IPS DF 19.7 (cell line): ENCODE measurements at regions not wholly inside any gene's neighbourhood (a gene's known extent, or its start where the extent isn't known, plus 50 kb on each side); places are given as distances from the start of the nearest gene placed in this dataset.

Experiments
- DNase-seq: peaks from one replicate; pipeline ENCODE4 v3.0.0-alpha.2; 2013; ENCODE audit warnings: low read depth, low spot score

DNA sequence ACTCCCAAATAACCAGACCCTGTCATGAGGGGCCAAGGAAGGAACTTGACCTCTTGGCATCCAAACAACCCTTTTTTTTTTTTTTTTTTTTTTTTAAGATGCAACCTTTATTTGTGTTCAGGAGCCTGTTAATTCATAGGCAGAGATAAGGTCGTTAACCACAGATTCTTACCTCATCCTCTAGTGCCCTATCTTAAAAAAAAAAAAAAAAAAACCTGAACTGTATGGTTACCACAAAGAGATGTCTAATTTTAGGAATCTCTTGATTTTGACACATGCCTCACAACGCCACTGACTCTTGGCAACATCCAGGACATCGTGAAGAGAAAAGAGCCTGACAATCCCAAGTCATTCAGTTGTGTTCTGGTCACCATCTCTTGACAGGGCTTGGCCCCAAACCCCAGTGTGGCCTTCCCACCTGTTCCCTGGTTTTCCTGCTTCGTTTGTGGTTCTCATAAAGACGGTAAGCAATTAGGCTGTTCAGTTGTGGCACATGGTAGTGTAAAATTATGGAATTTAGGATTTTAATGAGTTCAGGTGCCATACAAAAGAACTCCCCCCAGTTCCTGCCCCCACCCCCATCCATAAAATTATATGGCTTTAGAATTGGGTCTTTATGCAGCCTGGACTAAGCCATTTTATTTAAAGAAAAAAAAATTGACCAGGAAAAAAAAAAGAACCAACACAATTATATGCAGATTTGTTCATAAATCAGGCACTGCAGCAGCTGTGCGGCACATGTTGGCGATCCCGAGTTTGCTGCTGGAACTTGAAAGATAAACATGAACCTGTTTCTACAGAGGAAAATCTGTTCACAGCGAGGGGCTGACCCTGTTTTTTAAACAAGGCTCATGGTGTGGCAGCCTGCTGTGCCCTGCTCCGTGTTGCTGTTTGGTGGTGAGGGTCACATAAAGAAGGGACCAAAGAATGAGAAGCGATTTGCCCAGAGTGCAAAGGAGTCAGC lies 267.8 kb upstream of the CLINT1 start:
- DNase-seq: no peak

DNA sequence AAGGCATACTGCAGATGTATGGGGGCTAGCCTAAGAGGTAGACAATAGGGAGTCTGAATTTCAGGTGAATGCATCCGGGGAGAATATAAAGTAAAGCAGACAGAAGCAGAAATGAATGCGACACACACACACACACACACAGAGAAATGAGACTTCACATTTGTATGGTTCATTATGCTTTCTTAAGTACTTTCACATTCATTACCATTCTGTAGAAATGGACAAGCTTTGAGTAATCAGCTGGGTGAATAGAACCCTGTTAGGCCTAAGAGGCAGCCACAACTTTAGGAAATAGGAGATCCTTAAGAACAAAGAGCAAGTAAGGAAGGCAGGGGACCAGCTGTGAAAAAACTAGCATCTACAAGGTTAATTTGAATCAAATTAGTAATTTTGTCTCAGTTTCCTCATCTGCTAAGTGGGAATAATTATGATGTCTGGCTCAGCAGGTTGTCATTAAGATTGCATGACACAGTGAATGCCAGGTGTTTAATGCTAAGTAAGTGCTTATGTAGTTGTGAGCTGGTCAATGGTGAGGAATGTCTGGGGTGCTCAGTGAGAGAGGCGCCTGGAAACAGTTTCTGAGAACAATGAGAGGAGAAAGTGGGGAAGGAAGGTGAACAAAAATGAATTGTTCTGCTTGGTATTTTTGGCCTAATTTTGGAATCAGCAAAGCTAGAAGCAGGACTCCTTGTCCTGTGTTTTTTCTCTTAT lies 265.8 kb upstream of the CLINT1 start:
- no peak for DNase-seq

DNA sequence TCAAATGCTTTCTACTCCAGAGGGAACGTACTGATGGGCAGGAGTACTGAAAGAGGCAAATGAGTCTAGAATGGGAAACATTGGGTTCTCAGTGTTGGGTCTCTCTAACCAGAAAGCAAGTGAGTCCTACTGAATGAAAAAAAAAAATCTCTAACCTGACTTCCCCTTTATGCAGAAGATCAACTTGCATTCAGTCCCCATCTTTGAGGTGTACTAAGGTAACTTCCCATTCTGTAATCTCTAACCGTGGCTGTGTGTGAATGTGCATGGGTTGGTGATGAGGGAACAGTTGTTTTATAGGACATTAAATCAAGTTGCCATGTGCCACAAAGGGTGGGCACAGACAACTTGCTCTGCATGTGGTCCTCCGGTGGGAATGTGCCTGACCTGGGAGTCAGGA lies 264.6 kb upstream of the CLINT1 start:
- DNase-seq: no peak

DNA sequence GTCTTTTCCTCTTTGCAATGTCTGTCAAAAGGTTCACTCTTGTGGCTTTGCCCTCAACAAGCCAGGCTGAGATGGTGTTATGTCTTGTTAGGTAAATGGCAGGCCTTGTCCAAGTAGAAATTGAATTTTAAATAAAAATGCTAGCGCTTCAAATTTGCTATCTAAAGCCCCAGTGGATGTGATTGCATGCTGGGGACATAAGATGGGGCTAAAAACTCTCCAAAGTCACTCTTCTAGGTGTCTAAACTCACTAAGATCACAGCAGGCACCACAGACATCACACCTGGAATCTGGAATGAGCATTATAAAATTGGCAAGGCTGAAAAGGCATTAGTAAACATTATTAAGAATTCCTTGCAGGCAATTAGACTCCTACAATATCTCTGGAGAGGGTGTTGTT lies 262.7 kb upstream of the CLINT1 start:
- DNase-seq: no peak

DNA sequence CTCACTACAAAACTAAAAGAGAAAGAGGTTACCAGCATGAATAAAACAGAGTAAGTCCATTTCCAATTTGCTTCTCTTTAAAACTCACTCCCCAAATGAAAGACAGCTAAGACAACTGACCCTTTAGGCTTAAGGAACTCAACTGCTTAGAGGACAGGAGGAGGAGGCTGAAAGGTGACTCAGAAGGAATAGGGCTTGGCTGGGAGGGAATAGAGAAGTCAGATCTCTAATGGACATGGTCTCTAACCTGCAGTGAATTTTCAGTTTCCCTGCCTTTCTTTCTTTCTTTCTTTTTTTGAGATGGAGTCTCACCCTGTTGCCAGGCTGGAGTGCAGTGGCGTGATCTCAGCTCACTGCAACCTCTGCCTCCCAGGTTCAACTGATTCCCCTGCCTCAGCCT lies 261.8 kb upstream of the CLINT1 start:
- no peak for DNase-seq

DNA sequence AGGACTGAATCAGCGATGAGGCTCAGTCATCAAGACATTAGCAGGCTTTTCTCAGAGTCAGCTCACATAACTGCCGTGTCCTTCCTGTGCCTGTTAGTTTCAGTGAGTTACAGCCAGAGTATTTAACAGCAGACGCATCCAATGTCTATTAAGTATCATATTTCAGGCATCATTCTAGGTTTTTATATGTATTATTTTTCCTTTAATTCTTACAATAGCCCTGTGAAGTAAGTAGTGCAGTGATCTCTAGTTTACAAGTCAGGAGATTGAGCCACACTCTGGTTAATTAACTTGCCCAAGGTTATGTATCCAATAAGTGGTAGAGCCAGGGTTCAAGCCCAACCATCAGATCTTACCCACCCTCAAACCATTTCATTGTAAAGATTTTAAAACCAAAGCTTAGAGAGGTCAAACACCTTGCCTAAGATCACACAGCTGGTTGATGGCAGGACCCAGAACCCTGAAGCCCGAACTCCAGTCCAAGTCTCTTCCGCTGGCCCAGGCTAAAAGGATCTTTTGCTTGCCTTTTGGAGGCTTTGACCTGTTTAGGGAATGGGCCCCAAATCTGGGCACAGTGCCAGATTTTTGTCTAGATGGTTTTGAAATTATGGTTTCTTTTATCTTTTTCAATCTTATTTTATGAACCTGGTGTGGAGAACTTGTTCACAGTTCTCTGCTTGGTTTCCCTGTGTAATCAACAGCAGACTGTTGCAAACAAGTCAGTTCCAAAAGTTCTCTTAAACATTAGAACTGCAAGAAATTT lies 261.2 kb upstream of the CLINT1 start:
- no peak for DNase-seq

DNA sequence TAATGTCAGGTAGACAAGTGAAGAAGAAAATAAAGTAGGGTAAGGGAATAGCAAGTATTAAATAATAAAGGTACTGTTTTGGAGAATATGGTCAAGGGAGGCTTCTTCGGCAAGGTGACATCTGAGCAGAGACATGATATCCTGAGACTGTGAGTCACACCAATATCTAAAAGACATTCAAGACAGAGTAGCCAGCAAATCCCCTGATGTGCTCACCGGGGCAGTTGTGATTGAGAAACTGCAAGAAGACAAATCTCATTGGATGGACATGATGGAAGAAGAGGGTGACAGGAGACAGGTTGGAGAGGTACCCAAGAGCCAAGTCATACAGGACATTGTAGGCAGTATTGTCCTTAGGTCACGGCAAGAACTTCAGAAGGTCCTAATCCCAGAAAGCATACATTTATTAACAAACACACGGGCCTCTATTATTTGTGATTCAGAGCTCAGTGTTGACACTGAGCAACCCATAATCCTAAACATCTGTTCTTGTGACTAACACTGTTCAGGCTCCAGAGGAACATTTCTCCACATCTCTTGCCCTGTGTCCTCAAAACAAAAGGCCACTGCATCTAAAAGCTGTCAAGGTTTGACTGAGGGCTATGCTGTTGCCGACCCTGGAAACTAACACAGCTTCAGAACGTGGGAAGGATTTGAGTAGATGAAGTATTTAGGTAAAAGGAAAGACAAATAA lies 258.7 kb upstream of the CLINT1 start:
- no peak for DNase-seq

DNA sequence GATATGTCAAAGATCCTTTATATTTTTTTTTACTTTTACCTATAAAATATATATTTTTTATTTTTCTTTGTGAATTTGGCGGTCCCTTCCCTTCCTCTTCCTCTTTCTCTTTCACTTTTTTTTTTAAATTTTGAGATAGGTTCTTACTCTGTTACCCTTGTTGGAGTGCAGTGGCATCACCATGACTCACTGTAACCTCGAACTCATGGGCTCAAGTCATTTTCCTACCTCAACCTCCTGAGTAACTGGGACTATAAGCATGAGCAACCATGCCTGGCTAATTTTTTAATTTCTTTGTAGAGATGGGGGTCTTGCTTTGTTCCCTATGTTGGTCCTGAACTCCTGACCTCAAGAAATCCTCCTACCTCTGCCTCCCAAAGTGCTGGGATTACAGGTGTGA lies 258.0 kb upstream of the CLINT1 start:
- no peak for DNase-seq

DNA sequence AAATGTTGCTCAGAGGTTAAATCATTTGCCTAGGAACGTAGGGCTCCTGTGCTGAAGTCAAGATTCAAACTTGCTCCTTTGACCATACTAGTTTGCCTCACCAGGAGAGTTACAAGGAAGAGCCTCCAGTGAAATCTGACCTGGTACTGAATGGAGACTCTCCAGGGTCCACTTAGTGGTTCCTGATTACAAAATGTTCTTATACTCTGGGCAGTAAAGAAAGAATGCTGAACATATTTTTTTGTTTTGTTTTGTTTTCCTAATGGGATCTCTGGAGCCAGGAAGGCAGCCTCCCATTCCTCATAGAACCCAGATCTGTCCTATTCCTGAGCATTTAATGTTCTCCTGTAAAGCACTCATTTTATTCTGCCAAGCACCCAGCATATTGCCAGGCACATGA lies 256.5 kb upstream of the CLINT1 start:
- DNase-seq: no peak

DNA sequence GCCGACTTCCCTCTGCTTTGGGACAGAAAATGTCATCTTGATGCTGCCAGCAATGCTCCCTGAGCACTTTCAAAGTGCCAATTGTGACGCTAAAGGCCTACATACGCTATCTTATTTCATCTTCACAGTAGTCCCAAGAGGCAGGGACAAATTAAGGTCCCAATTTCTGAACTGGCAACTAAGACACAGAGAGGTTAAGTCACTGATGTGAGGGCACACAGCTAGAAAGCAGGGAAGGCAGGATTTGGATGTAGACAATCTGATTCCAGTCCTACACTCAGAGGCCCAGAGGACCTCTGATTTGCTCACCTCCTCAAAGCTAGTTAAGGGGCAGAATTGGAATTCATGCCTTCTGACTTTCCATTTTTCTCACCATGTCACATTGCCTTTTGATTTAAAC lies 249.2 kb upstream of the CLINT1 start:
- no peak for DNase-seq

DNA sequence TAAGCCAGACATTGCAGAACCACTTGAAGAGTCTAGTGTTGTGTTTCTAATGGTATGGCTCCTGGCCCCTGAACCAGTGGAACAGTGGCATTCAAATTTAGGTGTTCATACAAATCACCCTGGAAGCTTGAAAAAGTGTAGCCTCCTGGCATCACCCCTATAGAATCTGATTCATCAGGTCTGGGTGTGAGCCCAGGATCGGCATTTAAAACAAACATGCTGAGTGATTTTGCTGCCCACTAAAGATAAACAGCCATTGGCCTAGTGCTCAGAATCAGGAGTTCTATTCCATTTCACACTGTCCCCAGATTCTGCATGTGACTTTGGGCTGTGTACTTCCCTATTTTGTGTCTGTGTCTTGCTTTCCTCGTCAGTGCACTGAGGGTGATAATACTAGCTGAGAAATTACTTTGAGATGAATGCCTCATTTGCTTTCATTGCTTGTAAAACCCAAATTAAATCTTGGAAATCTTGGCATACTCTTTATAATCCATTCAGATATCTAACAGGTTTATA lies 241.5 kb upstream of the CLINT1 start:
- no peak for DNase-seq

DNA sequence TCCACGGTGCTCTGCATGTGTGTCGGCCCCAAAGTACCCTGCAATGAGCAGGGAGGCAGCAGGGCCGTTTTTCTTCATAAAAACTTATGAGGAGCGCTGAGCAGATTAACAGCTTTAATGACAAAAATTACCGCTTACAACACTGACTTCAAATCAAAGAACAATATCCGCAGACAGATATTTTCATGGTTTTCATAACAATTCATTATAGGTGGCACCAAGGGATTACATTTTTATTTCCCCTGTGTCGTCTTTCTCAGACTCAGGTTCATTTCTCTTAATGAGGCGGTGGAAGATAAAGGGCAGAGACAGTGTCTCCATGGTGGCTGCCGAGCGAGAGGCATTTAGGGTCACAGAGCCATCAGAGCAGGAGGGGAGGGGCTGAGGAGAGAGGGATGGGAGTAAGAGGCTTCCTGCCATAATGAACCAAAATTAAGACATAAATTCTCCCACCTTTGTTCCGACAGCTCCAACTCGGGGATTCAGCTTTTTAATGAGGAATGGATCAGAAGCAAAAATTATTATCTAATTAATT lies 240.7 kb upstream of the CLINT1 start:
- DNase-seq: no peak

DNA sequence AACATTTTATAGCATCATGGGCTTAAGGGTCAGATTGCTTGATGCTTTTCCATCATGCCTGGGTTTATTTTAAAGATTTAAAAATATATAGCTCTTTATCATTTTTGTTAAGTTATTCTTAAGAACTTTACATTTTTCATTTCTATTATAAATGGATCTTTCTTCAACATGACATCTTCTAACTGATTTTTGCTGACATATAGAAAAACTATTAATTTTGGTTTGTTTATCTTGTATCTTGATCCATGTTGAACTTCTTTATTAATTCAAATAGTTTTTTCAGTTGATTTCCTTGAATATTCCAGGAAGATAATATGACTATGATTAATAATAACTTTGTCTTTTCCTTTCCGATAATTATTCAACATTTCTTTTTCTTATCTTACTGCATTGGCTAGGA lies 237.9 kb upstream of the CLINT1 start:
- no peak for DNase-seq

DNA sequence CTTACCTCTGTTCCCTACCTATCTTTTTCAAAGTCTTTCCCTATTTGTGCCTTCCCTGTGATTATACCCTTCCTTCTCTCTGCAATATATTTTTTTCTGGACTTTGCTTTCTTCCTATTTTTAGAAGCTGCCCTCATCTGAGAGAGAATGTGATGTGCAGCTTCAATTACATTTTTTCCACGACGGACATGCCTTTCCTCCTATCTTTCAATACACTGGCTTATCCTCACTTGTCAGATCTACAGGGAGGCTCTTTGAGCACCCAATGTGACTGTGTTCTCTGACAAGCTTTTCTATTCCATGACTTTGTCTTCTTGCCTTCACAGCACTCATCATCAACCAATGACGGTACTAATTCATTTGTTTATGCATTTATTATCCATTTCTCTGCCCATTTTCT lies 227.9 kb upstream of the CLINT1 start:
- no peak for DNase-seq

DNA sequence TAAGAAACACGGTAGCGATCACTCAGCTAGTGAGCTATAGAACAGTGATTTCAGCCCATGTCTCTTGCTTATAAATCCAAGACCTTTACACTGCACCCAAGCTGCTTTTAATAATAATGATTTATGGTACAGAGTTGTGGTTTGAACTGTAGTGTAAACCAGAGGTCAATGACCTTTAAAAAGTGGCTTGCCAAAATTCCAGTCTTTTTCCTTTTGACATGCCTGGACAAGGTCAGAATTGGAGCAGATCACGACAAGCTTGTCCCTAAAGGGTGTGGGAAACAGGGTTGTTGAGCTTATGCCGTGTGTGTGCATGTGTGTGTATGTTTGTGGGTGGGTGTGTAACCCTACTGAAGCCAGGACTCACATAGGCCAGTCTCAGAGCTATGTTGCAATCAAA lies 225.3 kb upstream of the CLINT1 start:
- no peak for DNase-seq

DNA sequence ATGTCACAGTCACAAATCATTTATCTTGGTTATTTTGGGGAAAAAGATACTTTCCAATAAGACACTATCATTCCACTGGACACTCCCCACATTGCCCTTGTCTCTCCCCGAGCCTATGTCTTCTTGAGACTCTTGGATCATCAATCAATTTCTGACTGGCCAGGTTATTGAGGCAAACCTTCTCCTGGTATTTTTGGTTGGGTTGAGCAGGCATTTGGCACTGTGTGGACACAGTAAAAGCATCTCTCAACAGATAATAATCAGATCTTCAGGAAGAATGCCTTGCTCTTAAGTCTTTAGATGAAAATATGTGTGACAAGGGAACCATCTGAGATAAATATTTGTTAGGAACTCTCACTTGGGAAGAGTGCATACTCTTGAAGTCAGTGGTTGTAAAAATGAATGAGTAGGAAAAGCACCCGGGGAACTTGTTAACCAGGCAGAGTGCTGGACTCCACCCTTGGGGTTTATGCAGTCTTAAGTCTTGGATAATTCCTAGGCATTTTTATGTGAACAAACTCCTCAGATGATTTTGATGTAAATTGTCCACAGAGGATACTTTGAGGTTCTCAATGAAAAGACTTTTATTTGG lies 223.8 kb upstream of the CLINT1 start:
- no peak for DNase-seq

DNA sequence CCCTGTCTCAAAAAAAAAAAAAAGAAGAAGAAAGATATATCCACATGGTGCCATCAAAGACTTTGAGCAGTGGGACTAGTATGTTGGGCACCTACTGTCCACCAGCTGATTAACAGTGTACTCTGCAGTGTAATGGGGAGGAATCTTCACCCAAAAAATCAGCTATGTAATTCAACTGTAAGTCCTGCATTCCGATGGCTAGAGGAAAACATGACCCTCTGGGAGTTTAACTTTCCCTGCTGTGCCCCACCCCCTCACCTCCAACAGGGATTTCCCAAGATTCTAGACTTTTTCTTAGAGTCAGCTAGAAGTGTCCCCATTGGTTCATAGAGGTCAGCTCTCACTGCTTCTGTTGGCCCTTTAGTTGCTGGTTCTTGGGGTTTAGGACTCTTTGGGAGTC lies 221.2 kb upstream of the CLINT1 start:
- DNase-seq: peak; percentile 7

DNA sequence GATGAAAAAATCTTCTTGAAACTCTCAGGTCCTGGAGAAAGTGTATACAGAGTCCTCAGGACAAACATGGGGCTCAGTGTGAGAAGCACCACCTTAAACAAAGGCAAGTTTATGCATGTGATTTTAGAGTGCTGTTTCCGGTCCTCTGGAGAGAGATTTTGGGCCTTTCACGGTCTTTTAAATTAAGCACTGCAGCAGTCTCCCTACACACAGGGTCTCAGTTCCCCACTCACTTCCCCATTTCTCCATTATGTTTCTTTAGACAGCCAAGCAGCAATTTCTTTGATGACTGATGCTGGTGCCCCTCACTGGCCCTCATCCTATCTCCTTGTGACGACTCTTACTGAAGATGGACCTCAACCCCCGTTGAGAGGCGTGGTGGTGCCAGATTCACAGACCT lies 220.2 kb upstream of the CLINT1 start:
- no peak for DNase-seq

DNA sequence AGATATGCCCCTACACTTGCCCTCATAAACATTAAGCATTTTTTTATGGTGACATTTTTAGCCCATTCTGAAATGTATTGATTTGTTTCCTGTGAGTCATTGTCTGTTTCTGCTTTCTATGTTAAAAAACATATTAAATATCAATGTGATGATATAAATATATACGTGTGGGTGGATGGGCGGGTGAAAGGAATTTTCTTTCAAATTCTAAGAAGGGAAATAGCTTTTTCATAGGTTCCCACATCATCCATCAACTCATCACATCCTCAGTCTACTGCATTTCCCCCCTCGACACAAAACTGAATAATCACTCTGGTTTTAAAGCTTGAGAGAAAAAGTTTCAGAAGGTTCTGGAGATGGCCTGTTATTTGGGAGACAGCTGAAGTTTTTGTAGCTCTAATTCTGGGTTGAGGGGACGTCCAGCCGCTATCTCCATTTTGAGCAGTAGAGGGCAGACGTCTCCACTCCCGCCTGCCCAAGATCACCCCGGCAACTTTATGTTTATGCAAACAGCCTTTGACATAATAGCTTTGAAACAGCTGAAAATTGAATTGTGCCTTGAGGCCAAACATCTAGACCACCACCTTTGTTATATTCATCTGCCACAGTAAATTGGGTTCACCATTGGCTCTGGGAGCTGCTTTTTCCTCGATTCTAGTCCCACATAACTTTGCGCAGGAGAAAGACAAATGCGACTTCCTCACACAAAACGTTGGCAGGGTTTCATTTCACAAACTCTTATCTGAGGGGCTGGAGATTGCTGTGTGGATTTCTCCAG lies 216.2 kb upstream of the CLINT1 start:
- no peak for DNase-seq

DNA sequence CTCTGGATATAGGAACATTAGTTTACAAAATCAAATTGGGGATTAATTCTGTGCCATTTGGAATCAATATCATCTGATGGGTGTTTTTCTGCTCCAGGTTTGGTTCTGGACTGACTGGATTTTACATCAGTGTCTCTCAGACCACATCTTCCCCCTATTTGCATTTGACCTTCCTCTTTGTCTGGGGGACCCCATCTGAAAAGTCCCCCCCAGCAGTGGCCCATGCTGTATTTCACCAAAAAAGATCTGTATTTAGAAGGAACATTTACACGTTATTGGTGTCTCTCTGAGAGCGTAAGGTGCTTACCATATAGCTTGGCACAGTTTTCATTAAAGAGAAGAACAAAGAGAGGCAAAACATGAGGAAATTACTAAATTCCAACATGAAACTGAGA lies 215.6 kb upstream of the CLINT1 start:
- no peak for DNase-seq
